NCI-H460 (cell line): ENCODE measurements at regions not wholly inside any gene's neighbourhood (a gene's known extent, or its start where the extent isn't known, plus 50 kb on each side); places are given as distances from the start of the nearest gene placed in this dataset.
"Not testable (repeated sequence)": the region's sequence is repeated elsewhere in the genome, so short reads cannot be mapped to it uniquely, and the experiment has no call there.

Experiments used
- DNase-seq: peaks from one replicate; pipeline ENCODE4 v3.0.0-alpha.2; 2016; ENCODE audit warnings: low read depth; ENCODE audit errors: extremely low read depth

GRCh38 chr22:22817468-22818201 lies 70.0 kb upstream of the IGLL5 start:
- no peak for DNase-seq

DNA sequence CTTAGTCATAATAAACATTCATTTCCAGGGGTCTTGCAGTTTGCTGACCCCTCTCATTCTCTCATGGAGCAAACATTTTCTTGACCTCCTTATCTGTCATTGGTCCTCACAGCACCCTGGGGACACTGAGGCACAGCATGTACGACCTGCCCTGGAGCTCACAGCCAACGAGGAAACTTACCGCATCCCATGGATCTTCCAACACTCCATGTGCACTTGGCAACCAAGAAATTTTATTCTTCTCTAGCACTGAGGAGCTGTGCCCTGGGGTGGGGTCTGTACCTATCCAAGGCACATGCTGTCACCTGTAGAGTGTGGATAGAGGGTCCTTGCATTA lies 69.4 kb upstream of the IGLL5 start:
- no peak for DNase-seq

DNA sequence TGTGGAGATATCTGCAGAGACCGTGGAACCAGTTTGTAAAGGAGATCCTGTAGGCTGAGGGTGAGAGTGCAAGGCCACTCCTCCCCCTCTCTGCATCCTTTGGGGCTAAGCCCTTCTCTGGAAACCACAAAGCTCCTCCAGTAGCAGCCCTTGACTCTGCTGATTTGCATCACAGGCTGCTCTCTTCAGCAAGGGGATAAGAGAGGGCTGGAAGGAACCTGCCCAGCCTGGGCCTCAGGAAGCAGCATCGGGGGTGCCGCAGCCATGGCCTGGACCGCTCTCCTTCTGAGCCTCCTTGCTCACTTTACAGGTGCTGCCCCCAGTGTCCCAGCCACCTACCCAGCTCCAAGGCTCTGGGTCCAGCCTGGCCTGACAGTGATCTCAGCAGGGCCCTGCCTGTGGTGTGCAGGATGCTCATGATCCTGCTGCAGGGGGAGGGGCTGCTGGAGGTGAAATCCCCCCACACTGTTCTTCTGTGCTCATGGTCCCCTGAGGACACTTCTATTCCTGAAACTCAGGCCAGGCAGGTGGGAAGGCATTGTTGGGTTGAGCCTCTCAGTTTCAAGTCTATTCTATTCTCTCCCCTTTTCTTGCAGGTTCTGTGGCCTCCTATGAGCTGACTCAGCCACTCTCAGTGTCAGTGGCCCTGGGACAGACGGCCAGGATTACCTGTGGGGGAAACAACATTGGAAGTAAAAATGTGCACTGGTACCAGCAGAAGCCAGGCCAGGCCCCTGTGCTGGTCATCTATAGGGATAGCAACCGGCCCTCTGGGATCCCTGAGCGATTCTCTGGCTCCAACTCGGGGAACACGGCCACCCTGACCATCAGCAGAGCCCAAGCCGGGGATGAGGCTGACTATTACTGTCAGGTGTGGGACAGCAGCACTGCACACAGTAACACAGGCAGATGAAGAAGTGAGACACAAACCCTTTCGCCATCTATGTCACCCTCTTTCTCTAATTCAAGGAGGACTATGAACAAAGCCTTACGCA lies 68.5 kb upstream of the IGLL5 start:
- DNase-seq, result no peak

- DNase-seq, result no peak
Measured at GRCh38 chr22:22820076-22820475, 67.5 kb upstream of the IGLL5 start.

DNA sequence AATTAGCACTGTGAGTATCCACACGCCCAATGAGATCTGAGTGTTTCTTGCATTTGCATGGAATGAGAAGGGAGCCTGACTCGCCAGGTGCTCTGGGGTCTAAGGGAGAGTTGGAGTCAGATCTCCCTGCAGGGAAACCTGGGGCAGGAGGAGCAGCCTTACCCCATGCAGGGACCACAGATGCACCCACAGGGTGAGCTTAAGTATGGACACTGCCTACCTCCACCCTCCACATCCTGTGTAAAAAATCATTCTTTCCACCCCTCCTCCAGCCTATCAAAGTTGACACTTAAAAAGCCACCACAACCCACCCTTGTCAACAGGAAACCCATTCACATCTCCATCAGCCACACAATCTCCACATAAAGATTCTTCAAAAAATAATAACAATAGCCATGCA lies 67.0 kb upstream of the IGLL5 start:
- DNase-seq, result no peak

- DNase-seq, result no peak
Measured at GRCh38 chr22:22821340-22821739, 66.3 kb upstream of the IGLL5 start.

DNA sequence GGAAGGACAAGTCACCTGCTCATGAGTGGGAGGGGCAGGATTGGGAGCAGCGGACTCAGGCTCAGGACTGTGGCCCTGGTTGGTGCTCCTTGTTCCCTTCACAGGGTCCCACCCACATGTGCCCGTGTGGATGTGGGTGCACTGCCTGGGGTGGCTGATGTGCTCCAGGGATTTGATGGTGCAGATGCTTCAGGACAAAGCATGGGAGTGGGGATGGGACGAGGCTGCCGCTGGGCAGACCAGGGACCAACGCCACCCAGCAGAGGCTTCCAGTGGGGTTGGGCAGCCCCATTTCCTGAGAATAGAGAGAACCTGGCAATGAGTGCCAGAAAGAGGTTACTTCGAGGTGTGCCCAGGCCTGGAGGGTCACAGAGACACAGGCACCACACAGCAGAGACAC lies 65.5 kb upstream of the IGLL5 start:
- DNase-seq, result no peak

DNA sequence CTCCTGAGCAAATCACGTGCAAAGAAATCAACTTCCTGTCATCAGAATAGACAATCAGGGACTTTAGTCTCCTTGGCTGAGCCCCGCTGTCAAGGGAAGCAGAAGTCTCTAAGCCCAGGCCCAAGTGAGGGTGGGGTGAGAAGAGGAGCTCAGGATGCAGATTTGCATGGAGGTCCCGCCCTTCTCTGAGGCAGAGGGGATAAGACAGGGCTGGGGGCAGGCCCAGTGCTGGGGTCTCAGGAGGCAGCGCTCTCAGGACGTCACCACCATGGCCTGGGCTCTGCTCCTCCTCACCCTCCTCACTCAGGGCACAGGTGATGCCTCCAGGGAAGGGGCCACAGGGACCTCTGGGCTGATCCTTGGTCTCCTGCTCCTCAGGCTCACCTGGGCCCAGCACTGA lies 65.1 kb upstream of the IGLL5 start:
- not testable (repeated sequence) for DNase-seq

DNA sequence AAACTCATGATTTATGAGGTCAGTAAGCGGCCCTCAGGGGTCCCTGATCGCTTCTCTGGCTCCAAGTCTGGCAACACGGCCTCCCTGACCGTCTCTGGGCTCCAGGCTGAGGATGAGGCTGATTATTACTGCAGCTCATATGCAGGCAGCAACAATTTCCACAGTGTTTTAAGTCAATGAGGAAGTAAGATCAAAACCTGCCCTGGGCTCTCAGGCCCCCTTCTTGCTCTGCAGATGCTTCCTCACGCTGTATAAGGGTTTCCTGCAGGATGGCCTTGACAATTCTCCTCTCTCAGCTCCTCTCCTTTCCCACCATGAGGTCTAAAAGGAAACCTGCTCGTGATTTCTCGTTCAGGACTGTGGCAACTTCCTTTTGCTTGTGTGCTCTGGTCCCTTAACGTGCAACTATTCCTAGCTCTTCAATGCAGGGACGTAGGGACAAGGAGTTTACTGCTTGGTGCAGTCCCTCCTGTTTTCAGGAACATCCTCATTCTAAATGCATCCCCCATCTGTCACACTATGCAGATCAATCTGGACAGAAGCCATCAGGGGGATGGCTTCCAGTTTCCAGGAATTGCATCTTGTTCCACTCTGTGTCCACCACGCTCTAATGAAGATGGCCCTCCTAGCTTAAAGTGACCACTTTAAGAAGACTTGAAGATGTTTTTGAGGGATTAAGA lies 64.3 kb upstream of the IGLL5 start:
- DNase-seq, result no peak

DNA sequence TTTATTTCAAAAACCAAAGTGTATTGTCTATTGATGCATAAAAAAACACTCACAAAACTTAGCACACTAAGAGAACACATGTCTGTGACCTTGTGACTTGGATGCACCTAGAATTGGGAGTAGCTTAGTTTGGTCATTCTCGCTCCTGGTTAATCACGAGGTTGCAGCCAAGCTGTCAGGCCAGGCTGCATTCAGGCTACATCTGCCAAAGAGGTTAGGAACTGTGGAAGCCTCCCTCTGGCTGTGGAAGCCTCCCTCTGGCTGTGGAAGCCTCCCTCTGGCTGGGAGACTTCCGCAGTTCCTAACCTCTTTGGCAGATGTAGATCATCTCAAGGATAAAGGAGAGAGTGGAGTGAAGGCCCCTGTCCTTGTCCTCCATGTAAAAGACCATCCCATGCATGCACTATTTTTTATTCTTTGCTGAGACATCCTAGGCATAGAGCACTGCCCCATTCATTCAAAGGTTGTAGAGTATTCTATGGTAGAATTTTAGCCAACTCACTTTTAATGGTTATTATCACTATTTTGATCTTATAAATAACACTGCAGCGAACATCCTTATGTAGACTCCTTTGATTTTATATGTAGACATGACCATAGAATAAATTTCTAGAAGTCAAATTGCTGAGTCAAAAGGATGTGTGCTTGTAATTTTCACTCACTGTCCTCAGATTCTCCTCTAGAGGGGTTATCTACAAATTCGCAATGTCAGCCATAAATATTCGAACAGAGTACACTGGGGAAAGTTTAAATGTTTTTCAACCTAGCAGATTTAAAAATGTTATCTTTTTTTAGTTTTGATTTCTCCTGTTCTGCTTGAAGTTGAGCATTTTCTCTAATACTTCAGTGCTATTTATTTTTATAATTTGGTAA lies 63.0 kb upstream of the IGLL5 start:
- DNase-seq, result no peak

GRCh38 chr22:22825213-22825593 lies 62.4 kb upstream of the IGLL5 start:
- no peak for DNase-seq

DNA sequence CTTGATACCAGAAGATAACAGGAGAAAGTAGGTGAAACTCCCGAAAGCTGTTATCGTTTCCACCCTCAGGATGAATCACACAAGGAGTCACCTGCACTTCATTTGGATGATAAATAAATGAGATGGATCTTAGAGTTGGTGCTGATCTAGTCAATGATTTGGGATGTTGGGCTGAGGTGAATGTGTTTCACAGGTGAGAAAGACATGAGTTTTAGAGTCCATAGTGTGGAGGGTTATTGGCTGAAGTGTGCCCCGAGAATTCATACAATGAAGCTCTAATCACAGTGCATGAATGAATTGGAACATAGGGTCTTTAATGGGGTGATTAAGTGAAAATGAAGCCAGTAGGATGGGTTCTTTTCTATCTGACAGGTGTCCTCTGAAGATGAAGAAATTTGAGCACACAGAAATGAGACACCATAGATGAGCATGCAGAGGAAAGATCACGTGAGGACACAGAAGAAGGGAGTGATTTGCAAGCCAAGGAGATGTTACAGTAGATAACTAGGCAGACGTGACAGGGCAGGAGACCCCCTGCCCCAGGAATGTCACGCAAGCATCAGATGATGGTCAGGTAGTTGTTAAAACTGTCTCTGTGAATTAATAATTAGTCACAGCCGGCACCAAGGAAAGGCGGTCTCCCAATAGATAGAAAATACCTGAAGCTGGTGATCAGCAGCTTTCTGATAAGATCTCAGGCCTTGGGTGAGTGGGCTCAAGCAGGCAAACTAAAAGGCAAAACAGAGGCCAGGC lies 60.3 kb upstream of the IGLL5 start:
- no peak for DNase-seq

- no peak for DNase-seq
Measured at GRCh38 chr22:22830193-22830592, 57.4 kb upstream of the IGLL5 start.

GRCh38 chr22:22830957-22831688 lies 56.5 kb upstream of the IGLL5 start:
- no peak for DNase-seq

GRCh38 chr22:22833059-22833458 lies 54.6 kb upstream of the IGLL5 start:
- no peak for DNase-seq

GRCh38 chr22:22833488-22833887 lies 54.1 kb upstream of the IGLL5 start:
- DNase-seq, result no peak

DNA sequence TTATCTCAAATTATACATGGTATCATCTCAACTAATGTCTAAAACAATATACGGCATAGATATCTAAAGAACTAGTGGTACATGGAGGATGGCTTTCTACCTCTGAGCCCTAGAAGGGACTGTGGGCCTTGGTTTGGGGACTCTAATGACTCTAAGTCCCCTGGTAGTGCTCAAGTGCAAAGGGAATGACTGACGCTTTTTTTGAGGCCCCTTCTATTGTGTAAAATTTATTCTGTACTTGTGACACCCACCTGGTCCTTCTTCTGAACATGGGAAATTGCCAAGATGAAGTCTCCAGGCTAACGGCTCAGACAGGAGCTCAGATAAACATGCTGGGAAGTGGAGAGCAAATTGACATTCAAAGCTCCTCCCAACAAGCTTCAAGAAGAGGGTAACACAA lies 53.4 kb upstream of the IGLL5 start:
- no peak for DNase-seq

DNA sequence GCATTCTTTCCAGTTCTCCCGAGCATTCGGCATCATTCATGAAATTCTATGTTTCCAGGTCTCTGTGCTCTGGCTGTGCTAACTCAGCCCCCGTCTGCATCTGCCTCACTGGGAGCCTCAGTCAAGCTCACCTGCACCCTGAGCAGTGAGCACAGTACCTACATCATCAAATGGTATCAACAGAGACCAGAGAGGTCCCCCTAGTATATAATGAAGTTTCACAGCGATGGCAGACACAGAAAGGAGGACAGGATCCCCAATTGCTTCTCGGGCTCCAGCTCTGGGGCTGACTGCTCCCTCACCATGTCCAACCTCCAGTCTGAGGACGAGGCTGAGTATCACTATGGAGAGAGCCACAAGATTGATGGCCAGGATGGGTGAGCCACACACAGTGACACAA lies 52.8 kb upstream of the IGLL5 start:
- no peak for DNase-seq

- DNase-seq, result no peak
Measured at GRCh38 chr22:22835242-22835641, 52.4 kb upstream of the IGLL5 start.
